Panc1 (cell line): ENCODE measurements at regions not wholly inside any gene's neighbourhood (a gene's known extent, or its start where the extent isn't known, plus 50 kb on each side); places are given as distances from the start of the nearest gene placed in this dataset.

ENCODE experiments used
- CTCF ChIP-seq: fragments of 450-650 bp; IDR thresholded peaks from 2 replicates; pipeline ENCODE4 v1.5.1; 2017; ENCODE audit warnings: mild to moderate bottlenecking
- POLR2AphosphoS5 ChIP-seq: IDR thresholded peaks from 2 replicates; pipeline ENCODE4 v1.6.1; 2012; ENCODE audit warnings: mild to moderate bottlenecking, low read depth, low read length, moderate library complexity

GRCh38 chr12:115163710-115164109, 479.7 kb upstream of the TBX3 start:
- TF ChIP-seq CTCF (no peak), POLR2AphosphoS5 (no peak)
